DMS153 treated with DMSO at 0.1 percent for 48 hours (cell line): ENCODE measurements at regions not wholly inside any gene's neighbourhood (a gene's known extent, or its start where the extent isn't known, plus 50 kb on each side); places are given as distances from the start of the nearest gene placed in this dataset.
A peak's percentile ranks its signal among the peaks of the same experiment; 100 is the strongest.

Source experiments
- DNase-seq: peaks from one replicate; lab custom pipeline; 2025; ENCODE audit not compliant: unreplicated experiment; lab: John Stamatoyannopoulos, UW

GRCh38 chr18:76686737-76687231 is 135.6 kb upstream of the ZNF236 start:
- DNase-seq = peak; percentile 83

- no peak for DNase-seq
Measured at GRCh38 chr18:76685860-76686259, 136.5 kb upstream of the ZNF236 start.

DNA sequence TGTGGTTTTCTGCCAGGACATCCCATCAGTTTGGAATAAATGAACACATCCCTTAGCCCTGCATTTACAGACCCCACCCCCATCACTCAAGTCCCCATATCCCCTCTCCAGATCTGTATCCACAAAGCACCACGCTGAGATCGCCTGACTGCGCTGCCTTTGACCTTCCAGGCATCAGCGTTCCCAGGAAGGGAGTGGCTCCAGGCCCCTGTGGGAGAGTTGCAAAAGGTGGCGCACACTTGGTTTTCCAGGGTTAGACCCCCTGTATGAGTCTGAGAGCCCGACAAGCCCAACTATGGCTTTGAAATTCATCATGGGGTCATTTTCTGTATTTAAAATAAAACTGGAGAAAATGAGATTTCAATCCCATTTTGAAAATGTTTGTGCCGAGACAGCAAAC is 137.0 kb upstream of the ZNF236 start:
- DNase-seq = no peak

DNA sequence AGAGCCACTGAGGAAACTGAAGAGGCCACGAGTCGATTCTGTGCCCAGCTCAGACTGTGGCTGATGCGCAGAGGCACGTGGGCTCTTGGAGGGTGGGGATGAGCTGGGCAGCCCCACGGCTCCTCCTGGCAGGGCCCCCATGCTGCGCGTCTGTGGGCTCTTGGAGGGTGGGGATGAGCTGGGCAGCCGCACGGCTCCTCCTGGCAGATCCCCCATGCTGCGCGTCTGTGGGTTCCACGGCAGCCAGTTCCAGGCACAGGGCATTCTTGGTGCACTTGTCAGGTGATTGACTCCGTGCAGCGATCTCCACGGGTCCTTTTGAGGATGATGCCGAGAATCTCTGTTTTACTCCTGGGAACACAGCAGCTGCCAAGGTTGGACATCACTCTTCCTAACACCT is 138.1 kb upstream of the ZNF236 start:
- DNase-seq = no peak

DNA sequence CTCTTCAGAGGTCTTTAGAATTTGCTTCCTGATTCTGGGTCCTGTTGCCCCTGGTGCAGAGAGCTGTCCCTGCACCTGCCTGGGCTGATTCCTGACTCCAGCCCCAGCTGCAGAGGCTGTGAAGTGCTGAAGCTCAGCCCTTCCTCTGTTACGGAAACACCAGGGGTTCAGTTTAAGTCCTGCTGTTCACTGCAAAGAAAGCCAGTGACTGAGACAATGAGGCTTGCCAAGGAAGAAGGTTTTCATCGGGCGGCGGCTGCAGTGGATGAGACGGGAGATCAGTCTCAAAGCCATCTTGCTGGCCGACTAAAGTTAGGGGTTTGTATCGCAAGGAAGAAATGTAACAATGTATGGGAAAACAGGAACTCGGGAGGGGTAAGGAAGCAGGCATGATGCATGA is 142.4 kb upstream of the ZNF236 start:
- DNase-seq = no peak

DNA sequence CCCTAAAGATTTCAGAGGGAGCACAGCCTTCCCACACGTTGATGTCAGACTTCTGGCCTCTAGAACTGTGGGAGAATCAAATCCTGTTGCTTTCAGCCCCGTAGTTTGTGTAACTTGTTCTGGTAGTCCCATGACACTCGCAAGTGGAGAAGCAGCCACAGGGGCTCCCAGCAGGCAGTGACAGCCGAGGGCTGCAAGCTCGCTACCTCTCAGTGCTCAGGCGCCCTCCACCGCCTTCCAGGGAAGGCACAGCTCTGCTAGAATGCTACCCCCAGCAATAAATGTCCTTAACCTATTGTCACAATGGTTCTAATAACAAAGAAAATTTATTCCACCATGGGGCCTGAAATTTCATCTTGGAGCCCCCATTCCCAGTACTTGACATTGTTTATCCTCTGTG is 143.1 kb upstream of the ZNF236 start:
- DNase-seq = peak; percentile 58

DNA sequence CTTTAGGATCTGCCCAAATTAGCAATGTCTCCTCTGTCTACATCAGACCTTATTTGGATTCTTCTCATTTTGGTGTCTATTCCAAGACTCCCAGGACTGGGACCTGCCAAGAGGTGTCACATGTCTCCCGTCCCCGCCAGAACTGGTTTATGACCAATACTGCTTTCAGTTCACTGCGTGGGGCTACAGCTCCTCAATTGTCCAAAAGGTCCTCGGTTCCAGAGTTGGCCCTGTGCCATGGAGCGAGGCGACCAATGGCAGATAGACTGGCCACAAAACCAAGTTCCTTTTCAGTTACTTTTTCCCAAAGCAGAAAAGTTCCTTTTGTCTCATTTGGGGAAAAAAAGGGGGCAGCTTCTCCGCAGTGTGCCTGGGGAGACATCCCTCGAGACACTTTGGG is 144.1 kb upstream of the ZNF236 start:
- DNase-seq = no peak

DNA sequence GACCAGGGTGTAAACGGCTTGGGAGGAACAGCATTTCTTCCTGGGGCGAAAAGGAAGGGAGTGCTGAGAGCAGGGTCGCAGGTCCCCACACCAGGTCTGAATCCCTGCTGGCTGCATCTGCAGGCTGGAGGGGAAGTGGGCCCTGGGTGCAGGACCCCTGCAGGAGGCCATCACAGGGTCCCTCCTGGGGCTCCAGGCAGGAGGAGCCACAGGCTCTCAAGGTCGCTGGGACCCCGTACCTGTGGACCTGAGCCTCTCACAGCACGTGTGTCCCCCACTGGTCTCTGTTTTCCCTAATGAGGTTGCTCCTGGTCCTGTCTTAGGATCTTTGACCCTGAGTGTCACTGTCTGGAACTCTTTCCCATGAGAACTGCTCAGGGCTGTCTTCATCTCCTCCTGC is 147.8 kb upstream of the ZNF236 start:
- DNase-seq = no peak

DNA sequence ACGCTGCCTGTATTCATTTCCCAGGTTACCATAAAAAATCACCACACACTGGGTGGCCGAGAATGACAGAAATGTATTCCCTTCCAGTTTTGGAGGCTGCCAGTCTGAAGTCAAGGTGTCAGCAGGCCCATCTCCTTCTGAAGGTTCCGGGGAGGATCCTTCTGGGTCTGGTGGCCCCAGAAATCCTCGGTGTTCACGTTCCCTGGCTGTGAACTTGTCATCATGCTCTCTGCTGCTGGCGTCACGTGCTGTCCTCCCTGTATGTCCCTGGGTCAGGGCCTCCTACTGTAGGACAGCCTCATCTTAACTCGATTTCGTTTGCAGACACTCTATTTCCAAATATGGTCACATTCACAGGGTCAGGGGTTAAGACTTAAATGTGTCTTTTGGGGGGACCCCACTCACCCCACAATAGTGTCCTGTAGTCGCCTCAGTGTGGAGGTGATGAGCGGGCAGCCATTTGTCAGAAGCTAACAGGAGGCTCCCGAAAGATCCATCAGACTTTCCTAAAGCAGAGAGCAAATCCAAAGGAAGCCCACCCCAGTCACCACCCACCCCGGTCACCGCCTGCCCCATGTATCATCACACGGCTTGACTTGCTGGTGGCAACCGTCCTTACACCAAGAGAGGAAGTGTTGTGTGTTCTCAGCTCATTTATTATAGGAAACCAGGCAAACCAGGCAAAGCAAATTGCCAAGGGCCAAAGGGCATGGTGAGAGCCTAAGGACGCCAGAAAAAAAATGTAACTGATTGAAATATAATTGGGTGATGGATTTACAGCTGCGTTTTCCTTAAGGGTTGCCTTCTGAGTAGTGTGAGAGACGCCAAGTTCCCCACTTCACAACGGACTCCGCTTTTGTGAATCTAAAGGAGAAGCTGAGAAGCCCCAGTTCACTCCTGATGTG is 148.8 kb upstream of the ZNF236 start:
- DNase-seq = no peak

DNA sequence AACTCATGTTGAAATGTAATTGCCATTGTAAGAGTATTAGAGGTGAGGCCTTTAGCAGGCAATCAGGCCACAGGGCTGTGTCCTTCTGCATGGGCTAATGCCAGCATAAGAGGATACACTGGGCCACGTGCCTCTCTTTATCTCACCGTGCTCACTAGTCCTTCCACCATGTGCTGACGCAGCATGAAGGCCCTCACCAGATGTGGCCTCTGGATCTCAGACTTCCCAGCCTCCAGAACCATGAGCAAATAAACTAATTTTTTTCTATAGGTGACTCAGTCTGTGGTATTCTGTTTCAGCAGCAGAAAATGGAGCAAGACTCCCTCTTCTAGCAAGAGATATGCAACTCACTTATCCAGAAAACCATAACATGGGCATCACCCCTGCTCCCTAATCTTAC is 149.7 kb upstream of the ZNF236 start:
- no peak for DNase-seq

GRCh38 chr18:76670564-76671288 is 151.6 kb upstream of the ZNF236 start:
- DNase-seq = no peak

GRCh38 chr18:76668546-76668945 is 153.8 kb upstream of the ZNF236 start:
- DNase-seq = no peak

GRCh38 chr18:76668119-76668518 is 154.2 kb upstream of the ZNF236 start:
- DNase-seq = no peak

DNA sequence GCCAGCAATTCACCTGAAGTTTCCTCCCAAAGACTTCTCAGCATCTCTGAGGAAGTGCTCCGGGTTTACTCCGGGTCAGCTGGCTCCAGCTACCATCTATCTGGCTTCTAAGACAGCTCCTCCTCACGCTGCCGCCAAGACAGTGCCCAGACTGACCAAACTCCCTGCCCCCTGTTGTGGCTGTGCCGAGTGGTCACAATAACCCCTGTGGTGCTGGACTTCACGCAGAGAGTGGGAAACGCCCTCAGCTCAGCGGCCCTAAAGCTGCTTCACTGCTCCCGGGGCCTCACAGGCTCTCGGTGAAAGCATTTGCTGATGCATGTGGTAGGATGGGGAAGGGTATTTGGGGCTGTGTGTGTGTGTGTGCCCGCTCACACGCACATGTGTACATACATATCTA is 154.8 kb upstream of the ZNF236 start:
- DNase-seq = no peak

- no peak for DNase-seq
Measured at GRCh38 chr18:76662626-76663025, 159.7 kb upstream of the ZNF236 start.

GRCh38 chr18:76660571-76661192 is 161.7 kb upstream of the ZNF236 start:
- DNase-seq = no peak

DNA sequence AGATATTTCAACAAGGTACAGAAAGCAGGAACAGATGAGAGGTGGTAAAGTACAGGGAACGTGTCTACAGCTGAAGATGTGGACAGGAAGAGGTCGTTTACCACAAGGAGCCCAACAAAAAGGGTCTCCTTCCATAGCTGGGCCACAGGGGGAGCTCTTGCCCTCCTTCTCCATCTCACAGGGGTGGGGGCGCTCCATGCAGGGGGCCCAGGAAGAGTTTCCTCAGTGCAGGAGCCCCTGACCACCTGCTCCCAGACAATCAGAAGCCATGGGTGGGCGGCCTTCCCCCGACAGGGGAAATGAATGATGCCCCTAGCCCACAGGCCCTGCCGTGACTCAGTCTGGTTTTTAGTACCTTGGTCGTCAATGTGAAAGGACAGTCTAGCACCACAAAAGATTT is 163.6 kb upstream of the ZNF516 start:
- DNase-seq = no peak

DNA sequence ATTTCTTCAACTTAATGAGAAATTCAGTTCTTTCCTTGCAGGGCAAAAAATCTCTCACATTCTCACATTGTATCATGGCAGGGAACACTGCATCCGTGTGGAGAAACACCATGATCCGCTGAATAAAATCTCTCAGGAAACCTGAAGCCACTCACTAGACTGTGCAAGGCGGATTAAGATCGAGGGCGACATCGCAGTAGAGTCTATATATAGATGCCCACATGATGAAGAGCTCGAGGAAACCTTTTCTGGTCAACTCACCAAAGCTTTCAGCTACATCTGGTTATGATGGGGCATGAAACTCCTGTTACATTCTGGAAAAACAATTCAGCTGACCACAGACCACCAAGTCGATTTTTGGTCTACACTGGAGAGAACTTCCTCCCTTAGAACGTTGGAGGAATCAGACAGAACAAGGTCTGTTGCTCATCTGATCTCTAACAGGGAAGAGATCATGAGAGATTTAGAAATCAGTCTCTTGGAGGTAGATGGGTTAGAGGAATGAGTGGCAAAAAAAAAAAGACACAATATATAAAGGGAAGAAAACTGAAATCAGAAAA is 162.9 kb upstream of the ZNF516 start:
- DNase-seq = no peak

GRCh38 chr18:76656925-76657827 is 162.1 kb upstream of the ZNF516 start:
- DNase-seq = no peak

GRCh38 chr18:76654577-76654976 is 159.5 kb upstream of the ZNF516 start:
- no peak for DNase-seq
